Hypothalamus (tissue), 51 donors: ENCODE measurements at regions not wholly inside any gene's neighbourhood (a gene's known extent, or its start where the extent isn't known, plus 50 kb on each side); places are given as distances from the start of the nearest gene placed in this dataset.

Experiments used
- DNase-seq, 51 donors: peaks; one replicate each; lab custom pipeline; 2025; lab: John Stamatoyannopoulos, UW

DNA sequence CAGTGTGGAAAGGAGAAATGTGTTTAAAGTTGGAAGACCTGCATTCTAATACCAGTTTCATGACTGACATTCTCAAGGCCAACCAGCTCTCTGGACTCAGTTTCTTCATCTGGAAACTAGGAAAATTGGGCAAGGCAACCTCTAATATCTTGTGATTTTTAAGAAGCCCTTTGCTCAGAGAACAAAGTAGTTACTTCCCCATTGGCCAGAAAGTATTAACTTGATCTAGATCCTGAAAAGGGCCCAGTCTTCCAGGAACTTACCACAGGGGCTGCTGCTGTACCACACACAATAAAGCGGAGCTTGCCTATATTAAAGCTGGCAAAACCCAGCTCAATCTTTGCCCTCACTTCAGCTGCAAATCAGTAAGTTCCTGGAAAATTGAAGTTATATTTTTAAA lies 155.6 kb upstream of the ADO start:
- no peak for DNase-seq

DNA sequence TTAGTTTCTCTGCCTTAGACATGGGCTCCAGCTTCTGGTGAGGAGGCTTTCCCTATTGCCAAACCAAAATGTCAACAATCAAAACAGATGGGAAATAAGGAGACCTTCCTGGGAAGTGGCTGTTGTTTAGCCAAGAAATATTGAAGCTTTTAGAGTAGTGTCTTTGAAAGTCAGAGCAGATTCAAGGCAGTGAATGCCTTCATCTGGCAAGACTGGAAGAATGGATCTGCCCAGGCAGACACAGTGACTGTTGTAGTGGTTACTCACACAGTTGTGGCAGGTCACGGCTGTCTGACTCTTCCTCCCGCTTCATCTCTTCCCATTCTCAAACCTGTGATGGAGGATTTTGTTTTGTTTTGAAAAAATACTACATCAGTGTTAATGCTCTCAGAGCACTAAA lies 154.1 kb upstream of the ADO start:
- DNase-seq: no peak

DNA sequence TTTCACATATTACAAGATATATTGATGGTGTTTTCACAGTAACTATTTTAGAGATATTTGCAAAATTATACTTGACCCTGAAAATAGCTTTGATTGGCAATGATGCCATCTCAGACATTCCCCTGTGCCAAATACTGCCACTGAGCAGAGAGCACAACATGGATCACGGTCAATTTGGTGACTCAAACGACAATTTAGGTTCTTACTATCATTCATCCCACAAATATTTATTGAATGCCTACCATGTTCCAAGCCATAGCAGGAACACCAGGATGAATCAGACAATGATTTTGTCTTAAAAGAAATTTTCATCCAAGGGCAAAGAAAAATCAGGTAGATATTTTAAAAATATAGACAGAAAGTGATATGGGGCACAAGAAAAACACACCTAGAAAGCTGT lies 153.2 kb upstream of the ADO start:
- no peak for DNase-seq

DNA sequence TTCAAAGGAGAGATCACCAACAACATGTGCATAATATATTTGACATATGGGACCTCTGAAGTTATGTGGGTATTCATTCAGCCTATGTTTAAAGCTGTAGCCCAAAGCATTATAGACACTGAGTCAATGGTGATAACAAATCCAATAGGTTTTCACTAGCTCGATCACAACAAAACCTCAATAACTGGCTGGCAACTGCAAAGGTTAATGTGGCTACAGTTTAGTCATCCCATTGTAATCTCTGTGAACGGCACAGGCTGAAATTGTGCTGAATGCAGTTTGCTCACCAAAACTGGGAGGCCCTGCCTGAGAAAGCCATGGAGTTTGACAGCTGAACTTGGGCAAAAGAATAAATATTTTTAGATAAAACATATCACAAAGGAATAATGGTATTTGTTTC lies 152.4 kb upstream of the ADO start:
- DNase-seq: no peak

DNA sequence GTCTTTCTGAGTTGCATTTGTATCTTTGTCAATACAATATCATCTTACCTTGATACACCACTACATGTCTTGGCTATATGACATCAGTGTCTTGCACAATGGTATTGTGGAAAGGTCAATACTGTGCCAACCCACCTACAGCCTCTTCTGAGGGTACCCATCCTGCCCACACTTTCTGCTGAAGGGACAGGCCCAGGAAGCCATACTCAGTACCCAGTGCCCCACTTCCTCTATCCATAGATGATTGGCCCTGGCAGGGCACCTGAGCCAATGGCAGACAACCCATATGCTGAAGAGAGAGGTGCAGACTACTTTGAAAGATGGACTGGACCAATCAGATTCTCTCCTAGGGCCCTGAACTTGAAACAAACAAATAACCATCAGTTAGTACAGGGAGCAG lies 152.0 kb upstream of the ADO start:
- DNase-seq: no peak

DNA sequence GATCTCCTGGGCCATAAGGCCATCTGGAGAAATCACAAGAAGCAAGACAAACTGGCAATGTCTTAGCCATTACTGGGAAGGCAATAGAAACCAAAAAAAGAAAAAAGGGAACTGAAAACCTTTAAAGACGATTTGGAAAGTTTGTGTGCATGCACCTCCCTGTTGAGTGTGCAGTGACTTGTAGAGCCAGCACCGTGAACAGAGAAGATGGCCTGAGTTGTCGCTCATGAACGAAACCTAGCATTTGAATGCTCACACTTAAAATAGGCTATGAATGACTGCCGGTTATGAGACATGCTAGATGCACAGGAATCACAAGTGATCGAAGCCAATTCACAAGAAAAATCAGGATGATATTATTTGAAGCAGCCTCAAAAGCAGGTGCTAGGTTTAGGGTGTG lies 151.3 kb upstream of the ADO start:
- DNase-seq: no peak

DNA sequence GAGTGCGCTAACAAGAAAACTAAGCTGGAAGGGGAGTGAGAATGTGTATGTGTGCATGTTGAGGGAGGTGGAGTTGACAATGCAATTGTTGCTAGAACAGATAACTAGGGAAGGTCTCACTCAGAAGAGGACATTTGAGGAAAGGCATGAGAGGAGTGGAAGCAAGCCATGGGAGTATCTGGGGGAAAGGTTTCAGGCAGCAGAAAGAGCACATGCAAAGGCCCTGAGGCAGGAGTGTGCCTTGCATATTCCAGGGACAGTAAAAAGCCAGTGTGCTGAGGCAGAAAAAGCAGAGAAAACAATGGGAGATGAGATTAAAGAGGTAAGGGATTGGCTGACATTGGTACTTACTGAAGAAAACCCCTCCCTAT lies 149.6 kb upstream of the ADO start:
- DNase-seq: no peak

DNA sequence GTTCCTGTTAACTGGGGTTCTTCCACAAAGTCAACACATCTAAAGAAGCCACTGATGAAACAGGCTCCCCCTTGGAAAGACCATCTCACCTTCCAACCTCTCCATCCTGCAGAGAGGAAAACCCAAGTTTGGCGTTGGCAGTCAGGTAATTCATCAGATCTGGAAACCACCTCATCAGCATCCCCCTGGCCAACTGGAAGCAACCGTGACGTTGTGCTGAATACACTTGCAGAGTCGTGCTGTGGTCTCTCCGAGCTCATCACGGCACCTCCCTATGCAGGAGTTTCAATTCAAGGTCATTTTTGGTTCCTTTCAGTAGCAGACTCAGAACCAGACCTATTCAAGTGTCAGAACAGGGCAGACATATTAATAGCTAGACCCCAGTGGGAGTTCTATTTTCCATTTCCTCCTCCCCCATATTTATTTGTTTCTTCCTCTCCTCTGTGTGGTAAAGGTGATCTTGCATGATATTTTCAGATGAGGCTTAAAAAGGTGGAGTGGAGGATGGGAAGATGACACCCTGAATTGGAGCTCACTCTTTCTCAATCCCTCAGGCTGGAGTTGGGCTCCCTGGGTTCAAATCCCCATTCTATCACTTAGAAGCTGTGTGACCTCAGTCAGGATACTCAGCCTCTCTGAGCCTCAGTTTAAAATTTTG lies 149.1 kb upstream of the ADO start:
- DNase-seq: no peak

DNA sequence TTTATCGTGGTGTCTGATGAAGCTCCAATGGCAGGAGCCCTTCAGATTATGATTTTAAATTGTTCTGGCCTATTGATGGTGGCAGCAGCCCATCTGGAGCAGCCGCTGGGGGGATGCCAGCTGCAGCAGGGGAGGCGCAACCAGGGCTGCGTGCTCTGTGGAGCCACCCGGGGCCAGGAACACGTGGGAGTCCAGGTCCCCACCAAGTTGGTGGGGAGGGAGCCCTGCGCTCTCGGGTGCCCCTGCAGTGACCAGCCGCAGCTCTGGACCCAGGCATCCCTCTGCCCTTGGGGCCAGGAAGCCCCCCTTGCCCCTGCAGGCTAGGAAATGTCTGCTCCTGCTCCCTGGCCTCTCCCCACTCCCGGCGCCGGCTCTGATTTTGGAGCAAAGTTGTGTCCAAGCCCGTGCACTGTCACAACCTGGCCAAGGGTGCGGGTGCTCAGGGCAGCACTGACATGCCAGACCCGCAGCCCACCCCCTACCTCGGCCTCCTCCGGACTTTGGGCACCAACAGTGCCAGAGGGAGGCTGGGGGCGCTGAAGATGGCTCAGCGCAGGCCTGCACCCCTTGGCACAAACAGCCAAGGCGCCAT lies 147.2 kb upstream of the ADO start:
- no peak for DNase-seq

DNA sequence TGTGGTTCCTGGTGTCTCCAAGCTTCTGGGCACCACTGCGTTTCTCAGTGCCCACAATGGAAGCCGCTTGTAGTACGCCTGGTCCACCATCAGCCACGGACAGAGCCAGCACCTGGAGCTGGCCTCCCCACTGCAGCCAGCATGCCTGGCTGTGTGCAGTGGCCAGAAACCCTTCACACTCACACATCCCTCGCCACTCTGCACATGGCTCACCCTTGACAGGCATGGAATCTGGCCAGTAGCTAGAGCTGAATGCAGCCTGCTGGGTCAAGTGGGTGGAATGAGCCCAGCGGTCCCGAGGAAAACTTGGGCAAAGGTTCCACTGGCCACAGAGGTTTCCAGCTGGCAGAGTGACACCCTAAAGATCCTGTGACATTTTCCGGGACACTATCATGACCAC lies 146.0 kb upstream of the ADO start:
- DNase-seq: no peak

DNA sequence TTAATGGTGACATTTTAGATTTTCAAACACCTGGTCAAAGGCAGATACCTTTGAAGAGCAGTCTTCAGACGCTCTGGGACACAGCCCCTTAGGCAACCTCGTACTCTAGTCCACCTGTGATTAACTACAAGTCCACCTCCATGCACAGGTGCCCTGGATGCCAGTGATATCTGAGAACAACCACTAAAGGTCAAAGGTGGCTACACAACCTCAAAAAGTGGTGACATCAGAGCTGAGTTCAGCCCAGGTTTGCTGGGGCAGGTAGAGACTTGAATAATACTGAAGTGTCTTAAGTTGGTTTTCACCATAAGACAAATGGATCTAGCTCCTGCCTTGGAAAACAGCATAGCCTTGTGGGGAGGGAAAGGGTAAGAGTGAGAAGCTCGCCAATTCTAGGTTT lies 143.4 kb upstream of the ADO start:
- DNase-seq: no peak

DNA sequence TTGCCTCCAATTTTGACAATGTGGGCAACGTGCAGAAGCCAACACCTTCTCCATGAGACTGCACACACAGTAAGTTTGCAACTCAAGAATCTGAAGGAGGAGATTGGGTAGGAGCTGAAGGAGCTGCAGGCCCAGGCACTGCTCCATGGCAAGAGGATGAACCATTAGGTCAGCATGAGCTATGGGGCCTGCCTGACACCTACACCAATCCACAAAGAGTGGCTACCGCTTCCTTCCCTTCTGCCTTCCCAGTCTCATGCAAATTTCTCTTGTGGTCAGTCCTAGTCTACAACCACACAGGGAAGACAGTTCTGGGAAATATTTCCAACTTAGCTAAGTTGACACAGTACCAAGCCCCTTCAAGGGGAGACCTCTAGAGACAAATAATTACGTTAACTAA lies 142.0 kb upstream of the ADO start:
- no peak for DNase-seq

DNA sequence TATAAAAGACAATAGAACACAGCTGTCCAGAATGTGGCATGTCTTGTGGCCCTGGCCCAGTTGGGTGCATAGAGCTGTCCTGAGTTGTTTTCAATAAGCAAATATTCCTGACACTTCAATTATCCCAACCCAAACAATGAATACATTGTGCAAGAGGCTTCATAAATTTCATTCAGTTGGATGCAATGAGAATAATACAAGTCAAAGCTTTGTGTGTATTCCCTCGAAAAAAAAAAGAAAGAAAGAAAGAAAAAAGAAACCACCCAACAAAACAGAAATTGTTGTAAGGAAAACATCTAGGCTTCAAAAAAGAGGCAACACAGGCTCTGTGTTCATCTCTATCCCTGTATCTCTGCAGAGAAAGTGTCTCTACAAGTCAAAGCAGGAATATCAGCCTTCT lies 138.7 kb upstream of the ADO start:
- peak in 3 of 51 donors; percentile 0 to 49 (median 5) for DNase-seq

DNA sequence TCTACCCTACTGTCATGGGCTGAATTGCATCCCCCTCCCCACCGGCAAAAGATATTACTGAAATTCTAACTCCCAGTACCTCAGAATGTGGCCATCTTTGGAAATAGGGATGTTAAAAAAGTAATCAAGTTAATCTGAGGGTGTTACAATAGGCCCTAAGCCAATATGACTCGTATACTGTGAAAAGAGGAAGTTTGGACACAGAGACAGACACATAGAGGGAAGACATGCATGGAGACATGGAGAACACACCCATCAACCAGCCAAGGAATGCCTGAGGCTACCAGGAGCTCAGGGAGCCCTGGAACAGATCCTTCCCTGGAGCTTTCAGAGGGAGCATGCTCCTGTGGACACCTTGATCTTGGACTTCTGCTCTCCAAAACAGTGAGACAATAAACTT lies 138.2 kb upstream of the ADO start:
- DNase-seq: no peak

DNA sequence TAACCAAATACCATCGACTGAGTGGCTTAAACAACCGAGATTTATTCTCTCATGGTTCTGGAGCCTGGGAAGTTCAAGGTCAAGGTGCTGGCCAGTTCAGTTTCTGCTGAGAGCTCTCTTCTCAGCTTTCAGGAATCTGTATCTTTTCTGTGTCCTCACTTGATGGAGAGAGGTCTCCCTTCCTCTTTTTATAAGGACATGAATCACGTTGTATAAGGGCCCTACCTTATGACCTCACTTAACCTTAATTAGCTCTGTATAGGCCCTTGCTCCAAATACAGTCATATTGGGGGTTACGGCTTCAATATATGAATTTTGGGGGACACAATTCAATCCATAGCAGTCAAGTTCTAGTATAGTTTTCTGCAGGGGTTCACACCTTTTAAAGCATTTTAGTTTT lies 135.2 kb upstream of the ADO start:
- DNase-seq: no peak

DNA sequence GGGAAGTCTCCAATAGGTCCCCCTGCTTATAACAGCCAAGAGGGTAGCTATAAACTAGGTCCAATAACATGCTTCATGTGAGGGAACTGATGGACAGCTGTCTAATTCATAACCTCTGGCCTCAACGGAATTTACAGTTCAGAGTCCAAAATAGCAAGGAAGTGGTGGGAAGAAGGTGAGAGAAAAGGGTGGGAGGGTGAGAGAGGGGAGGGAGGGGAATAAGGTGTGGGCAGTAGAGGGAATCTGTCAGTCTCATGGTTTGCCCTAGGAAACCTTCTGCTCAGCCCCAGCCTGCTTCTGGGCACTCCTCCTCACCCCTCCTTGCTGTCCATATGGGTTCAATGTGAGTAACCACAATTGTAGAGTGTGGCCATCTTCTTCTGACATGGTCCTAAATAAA lies 133.4 kb upstream of the ADO start:
- DNase-seq: no peak

DNA sequence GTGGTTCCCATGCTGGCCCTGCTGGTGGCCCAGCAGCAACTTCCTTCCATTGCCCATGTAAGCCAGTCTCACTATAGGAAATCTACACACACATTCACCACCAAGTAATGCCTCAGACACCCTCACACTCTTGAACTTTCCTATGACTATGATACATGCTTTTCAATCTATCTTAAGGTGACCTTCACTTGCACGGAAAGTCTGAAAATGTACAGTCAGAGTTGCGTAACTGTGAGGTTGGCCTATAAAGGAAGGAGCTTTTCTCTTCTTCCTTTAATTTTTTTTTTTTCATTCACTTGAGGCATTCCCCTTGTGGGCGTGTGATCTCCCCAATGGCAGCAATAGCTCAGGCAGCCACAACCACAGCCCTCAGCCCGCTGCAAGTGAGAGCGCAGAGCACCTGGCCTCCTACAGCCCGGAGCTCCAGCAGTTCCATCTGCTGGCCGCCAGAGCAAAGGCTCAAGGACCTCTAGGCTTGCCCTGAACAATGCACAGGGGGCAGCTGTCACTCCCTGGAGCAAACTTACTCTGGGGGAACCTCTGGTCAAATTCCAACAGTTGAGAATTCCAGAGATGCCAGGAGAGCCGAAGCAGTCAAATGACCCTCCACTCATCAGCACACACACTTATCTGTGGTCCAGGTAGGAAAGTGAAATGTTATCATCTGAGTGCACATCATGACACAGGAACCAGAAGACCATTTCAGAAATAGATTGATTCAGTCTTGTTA lies 123.1 kb upstream of the ADO start:
- DNase-seq: no peak

DNA sequence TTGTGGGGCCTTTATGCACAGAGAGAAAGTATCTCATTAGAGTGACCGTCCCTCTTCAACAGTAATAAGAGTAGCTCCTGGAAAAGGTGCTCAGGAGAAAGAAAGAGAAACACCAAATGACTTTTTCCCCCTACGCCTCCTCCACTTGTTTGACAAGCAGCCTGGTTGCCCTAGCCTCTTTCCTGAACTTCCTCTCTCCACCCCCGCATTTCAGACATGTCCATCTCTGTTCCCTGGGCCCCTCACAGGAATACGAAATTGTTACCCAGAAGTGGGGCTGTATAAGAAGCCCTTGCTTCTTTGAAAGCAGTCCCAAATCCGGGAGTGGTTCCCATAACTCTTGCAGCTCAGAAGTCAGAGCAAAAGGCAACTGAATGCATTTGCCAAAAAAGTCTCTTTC lies 119.6 kb upstream of the ADO start:
- DNase-seq: no peak

DNA sequence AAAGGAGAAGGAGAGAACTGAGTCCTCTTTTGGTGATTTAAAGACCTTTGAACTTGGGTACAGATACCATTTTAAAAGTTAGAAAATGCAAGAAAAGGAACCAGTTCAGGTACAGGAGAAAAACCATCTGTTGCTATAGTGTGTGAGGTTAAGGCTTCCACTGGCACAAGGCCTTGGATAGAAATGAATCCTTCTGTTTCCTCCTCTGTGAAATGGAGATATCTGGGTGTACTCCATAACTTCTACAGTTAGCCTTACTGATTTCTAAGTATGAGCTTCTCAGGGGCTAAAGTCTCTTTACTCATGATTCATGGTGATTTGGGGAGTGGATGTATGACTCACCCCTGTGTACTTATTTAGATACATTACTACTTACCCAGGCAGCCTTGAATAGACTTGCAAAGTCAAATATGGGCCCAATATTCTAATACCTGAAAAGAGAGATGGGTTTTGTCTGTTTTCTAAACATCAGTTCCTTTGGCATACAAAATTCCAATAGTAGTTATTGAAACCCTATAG lies 117.2 kb upstream of the ADO start:
- DNase-seq: no peak

DNA sequence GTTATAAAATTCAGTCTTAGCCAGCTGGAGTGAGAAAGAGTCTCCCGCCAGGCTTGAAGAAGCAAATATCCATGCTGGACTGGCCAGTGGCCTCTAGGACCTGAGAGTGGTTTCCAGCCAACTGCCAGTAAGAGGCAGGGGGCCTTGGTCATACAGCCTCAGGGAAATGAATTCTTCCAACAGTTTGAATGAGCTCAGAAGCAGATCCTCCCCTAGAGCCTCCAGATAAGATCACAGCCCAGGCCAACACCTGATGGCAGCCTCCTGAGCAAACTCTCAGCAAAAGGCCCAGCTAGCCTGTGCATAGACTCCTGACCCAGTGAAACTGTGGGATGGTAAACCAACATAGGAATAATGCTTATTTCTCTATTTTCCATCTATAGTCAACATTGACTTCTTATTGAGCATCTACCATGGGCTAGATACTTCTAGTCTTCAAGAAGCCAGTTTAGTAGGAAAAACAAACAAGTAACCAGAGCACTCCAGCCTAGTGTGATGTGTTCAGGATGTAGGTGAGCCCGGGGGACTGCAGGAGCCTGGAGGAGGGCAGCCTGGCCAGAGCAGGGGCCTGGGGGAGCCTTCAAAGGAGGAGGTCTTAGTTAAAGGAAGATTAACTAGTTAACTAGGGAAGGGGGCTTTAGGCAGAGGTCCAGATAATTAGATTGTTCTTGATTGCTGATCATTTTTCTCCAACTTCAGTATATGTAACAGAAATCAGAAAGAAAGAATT lies 115.4 kb upstream of the ADO start:
- no peak for DNase-seq

DNA sequence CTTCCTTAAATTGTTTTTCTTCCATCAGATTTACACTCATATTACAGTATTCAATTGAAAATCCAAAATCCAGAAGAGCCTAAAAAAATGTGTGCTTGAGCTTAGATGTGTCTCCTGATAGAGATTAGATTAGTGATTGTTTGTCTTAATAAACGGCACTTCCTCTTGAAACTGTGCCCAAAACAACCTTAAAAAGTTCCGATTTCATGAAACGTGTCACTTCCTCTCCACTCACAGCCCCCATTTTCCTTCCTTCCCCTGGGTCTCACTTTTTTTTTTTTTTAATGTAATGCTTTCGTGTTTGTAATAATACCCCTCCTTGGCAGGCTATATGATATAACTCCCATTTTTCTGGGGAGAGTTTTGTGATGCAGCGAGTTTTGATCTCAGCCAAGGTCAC lies 114.8 kb upstream of the ADO start:
- no peak for DNase-seq

DNA sequence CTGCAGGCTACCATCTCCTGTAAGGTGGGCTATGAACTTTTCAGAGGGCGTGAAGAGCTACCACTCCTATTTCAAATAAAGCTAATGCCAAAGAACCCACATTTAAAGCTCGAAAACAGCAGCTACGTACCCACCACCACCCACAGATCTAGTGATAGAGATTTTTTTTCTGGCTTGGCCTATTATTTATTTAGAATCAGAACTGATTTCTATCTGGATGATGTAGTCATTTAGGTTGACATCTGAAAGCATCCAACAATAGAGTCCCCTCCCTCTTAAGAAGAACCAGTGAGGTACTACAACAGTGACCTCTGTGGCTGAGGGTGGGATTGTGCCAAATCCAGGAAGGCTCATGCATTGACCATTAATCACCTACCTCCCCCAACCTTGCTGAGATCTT lies 113.8 kb upstream of the ADO start:
- DNase-seq: no peak
